Neural cell (in vitro differentiated cells): ENCODE measurements at regions not wholly inside any gene's neighbourhood (a gene's known extent, or its start where the extent isn't known, plus 50 kb on each side); places are given as distances from the start of the nearest gene placed in this dataset.

Experiments
- CTCF ChIP-seq: fragments of 450-650 bp; IDR thresholded peaks from 2 replicates; pipeline ENCODE4 v1.5.1; 2014; ENCODE audit warnings: antibody characterized with exemption, mild to moderate bottlenecking, moderate library complexity; ENCODE audit not compliant: poor library complexity, severe bottlenecking
- TF ChIP-seq, protein P1 (sequence below): IDR thresholded peaks from 2 replicates; pipeline ENCODE4 v1.6.1; 2012; ENCODE audit warnings: borderline replicate concordance

DNA sequence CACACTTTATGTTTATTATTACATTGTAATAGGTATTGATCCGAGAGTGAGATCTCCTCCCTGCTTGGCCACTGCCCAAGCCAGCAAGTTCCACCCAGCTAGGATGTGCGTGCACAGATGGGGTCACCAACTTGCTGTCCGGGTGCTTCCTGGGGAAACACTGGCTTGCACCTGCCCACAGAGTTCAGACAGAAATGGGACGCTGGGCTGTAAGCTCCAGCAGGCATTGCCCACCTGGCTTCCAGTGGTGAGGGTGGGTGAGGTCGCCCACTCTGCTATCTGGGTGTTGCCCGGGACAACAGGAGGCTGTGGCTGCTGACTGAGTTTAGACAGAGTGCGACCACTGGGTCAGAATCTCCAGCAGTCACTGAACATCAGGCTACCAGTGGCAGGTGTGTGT, 289.8 kb upstream of the ANO3 start:
- TF ChIP-seq CTCF, result no peak
- TF ChIP-seq, protein P1, sequence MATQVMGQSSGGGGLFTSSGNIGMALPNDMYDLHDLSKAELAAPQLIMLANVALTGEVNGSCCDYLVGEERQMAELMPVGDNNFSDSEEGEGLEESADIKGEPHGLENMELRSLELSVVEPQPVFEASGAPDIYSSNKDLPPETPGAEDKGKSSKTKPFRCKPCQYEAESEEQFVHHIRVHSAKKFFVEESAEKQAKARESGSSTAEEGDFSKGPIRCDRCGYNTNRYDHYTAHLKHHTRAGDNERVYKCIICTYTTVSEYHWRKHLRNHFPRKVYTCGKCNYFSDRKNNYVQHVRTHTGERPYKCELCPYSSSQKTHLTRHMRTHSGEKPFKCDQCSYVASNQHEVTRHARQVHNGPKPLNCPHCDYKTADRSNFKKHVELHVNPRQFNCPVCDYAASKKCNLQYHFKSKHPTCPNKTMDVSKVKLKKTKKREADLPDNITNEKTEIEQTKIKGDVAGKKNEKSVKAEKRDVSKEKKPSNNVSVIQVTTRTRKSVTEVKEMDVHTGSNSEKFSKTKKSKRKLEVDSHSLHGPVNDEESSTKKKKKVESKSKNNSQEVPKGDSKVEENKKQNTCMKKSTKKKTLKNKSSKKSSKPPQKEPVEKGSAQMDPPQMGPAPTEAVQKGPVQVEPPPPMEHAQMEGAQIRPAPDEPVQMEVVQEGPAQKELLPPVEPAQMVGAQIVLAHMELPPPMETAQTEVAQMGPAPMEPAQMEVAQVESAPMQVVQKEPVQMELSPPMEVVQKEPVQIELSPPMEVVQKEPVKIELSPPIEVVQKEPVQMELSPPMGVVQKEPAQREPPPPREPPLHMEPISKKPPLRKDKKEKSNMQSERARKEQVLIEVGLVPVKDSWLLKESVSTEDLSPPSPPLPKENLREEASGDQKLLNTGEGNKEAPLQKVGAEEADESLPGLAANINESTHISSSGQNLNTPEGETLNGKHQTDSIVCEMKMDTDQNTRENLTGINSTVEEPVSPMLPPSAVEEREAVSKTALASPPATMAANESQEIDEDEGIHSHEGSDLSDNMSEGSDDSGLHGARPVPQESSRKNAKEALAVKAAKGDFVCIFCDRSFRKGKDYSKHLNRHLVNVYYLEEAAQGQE, result no peak
